BE2C (cell line): ENCODE measurements at regions not wholly inside any gene's neighbourhood (a gene's known extent, or its start where the extent isn't known, plus 50 kb on each side); places are given as distances from the start of the nearest gene placed in this dataset.
"Not testable (repeated sequence)": the region's sequence is repeated elsewhere in the genome, so short reads cannot be mapped to it uniquely, and the experiment has no call there.

Experiments
- DNase-seq: peaks from one replicate; pipeline ENCODE4 v3.0.0-alpha.2; 2020
- H3K27me3 ChIP-seq: fragments of 250-450 bp; sonication (Bioruptor Pico); 2 replicates; pipeline ENCODE4 v1.5.1; 2020; ENCODE audit warnings: mild to moderate bottlenecking
- H3K36me3 ChIP-seq: fragments of 250-450 bp; sonication (Bioruptor Pico); 2 replicates; pipeline ENCODE4 v1.5.1; 2020; ENCODE audit warnings: mild to moderate bottlenecking
- H3K4me1 ChIP-seq: fragments of 250-450 bp; sonication (Bioruptor Pico); 2 replicates; pipeline ENCODE4 v1.5.1; 2020
- H3K4me3 ChIP-seq: 2 replicates; pipeline ENCODE4 v1.5.1; 2011; ENCODE audit warnings: low read depth, low read length
- H3K9me3 ChIP-seq: fragments of 250-450 bp; sonication (Bioruptor Pico); 2 replicates; pipeline ENCODE4 v1.5.1; 2020
- TF ChIP-seq, protein P1 (sequence below): IDR thresholded peaks from 2 replicates; pipeline ENCODE4 v1.5.1; 2012; ENCODE audit warnings: mild to moderate bottlenecking, low read depth, low read length

DNA sequence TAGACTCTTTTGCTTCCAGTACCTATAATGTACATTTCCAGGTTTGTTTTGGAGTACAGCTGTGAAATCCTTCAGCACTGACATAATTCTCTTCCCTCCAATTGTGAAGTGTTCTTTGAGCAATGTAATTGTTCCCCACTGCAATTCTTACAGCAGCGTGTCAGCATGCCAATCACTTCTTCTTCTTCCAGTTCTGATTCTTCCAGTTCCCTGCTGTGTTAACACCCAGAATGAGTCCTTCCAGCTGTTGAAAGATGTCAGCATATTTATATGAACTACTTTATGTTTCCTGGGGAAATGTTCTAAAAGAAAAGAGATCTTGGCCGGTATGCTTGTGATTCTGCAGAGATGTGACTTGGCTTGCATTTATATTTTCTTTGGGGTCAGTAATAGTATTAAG, 213.9 kb downstream of the UNC5CL start:
- H3K4me3 ChIP-seq = no peak overlapping the region
- peaks cover 6% of the 10 kb centered on the region; the same call in 1 of the 2 replicates for H3K4me1 ChIP-seq
- no peak for DNase-seq
- H3K27me3 ChIP-seq = no peaks in the 10 kb centered on the region
- TF ChIP-seq, protein P1, sequence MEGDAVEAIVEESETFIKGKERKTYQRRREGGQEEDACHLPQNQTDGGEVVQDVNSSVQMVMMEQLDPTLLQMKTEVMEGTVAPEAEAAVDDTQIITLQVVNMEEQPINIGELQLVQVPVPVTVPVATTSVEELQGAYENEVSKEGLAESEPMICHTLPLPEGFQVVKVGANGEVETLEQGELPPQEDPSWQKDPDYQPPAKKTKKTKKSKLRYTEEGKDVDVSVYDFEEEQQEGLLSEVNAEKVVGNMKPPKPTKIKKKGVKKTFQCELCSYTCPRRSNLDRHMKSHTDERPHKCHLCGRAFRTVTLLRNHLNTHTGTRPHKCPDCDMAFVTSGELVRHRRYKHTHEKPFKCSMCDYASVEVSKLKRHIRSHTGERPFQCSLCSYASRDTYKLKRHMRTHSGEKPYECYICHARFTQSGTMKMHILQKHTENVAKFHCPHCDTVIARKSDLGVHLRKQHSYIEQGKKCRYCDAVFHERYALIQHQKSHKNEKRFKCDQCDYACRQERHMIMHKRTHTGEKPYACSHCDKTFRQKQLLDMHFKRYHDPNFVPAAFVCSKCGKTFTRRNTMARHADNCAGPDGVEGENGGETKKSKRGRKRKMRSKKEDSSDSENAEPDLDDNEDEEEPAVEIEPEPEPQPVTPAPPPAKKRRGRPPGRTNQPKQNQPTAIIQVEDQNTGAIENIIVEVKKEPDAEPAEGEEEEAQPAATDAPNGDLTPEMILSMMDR = no peak
- no peaks in the 10 kb centered on the region for H3K36me3 ChIP-seq
- H3K9me3 ChIP-seq = peaks cover 6% of the 10 kb centered on the region; the same call in 1 of the 2 replicates

- H3K4me3 ChIP-seq, H3K9me3 ChIP-seq, H3K4me1 ChIP-seq, H3K27me3 ChIP-seq, H3K36me3 ChIP-seq: not testable (repeated sequence)
- peak; percentile 70 for DNase-seq
- TF ChIP-seq, protein P1 = peak; percentile 75
Measured at GRCh38 chr6:40823917-40824891, 214.8 kb downstream of the UNC5CL start.

- H3K27me3 ChIP-seq = no peaks in the 10 kb centered on the region
- no peak for DNase-seq
- H3K4me3 ChIP-seq = no peak overlapping the region
- peaks cover 6% of the 10 kb centered on the region; the same call in 1 of the 2 replicates for H3K9me3 ChIP-seq
- no peaks in the 10 kb centered on the region for H3K36me3 ChIP-seq
- TF ChIP-seq, protein P1 = no peak
- peaks cover 6% of the 10 kb centered on the region; the same call in 1 of the 2 replicates for H3K4me1 ChIP-seq
Measured at GRCh38 chr6:40822619-40823018, 216.4 kb downstream of the UNC5CL start.

DNA sequence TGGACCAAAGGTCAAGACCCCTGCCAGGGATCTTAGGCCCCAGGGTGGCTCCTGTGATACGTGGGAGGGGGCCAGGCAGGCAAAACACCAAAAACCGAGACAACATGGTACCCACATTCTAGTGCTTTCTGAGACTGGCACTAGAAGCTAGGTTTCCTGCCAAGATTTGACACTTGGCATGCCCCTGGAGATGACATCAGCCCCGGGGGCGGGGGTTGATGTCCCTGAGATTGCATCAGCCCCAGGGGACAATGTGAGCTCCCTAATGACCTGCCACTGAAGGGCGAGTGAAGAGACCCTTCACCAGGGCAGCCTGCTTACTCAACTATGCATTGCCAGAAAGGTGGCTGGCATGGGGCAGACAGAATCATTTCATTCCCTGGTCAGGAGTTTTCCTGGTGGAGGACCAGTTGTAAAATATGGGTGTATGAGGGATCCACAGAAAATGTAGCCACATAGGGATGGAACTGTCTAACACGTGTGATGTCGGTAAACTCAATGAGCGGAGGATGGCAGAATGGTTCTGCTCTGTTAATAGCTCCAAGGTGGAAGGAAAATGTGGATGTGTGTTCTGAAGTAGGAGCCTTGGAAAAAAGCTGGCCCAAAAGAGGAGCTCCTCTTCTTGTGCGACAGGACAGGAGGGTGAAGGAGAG, 219.7 kb downstream of the UNC5CL start:
- H3K4me3 ChIP-seq = no peak overlapping the region
- peaks cover 6% of the 10 kb centered on the region; the same call in 1 of the 2 replicates for H3K4me1 ChIP-seq
- H3K27me3 ChIP-seq = no peaks in the 10 kb centered on the region
- H3K36me3 ChIP-seq = no peaks in the 10 kb centered on the region
- H3K9me3 ChIP-seq = peaks cover 6% of the 10 kb centered on the region; the same call in 1 of the 2 replicates
- TF ChIP-seq, protein P1 = no peak
- DNase-seq = no peak

DNA sequence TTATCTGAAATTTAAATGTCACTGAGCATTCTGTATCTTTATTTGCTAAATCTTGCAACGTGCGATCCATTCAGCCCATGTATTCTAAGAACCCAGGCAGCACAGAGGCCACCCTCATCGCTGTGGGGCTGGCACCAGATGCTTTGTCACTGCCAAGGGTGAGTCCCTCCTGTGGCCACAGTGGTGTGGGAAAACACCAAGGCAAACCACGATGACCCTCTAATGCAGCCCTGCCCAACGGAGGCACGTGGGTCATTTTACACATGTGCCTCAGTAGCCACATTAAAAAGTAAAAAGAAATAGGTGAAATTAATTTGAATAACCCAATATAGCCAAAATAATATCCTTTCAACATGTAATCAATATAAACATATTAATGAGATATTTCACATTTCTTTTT, 221.7 kb downstream of the UNC5CL start:
- Histone ChIP-seq H3K27me3 (no peaks in the 10 kb centered on the region), H3K4me1 (no peaks in the 10 kb centered on the region), H3K9me3 (no peaks in the 10 kb centered on the region), H3K36me3 (no peaks in the 10 kb centered on the region), H3K4me3 (no peak overlapping the region)
- no peak for DNase-seq
- TF ChIP-seq, protein P1 = no peak

GRCh38 chr6:40816601-40817000, 222.4 kb downstream of the UNC5CL start:
- Histone ChIP-seq H3K36me3 (no peaks in the 10 kb centered on the region), H3K27me3 (no peaks in the 10 kb centered on the region), H3K4me3 (no peak overlapping the region), H3K4me1 (no peaks in the 10 kb centered on the region), H3K9me3 (no peaks in the 10 kb centered on the region)
- TF ChIP-seq, protein P1 = no peak
- DNase-seq = no peak
